Kidney epithelial cell (primary cell): ENCODE measurements at regions not wholly inside any gene's neighbourhood (a gene's known extent, or its start where the extent isn't known, plus 50 kb on each side); places are given as distances from the start of the nearest gene placed in this dataset.
A peak's percentile ranks its signal among the peaks of the same experiment; 100 is the strongest.

Experiments
- DNase-seq: peaks from one replicate; pipeline ENCODE4 v3.0.0-alpha.2; 2010; ENCODE audit warnings: low read depth
- H3K27me3 ChIP-seq: 2 replicates; pipeline ENCODE4 v1.6.0; 2011; ENCODE audit warnings: low read length; ENCODE audit not compliant: control insufficient read depth, insufficient read depth
- H3K36me3 ChIP-seq: 2 replicates; pipeline ENCODE4 v1.5.1; 2011; ENCODE audit warnings: low read length; ENCODE audit not compliant: control insufficient read depth, insufficient read depth
- H3K4me3 ChIP-seq: 2 replicates; pipeline ENCODE4 v1.5.1; 2011; ENCODE audit warnings: low read depth, mild to moderate bottlenecking, control low read depth, low read length
- TF ChIP-seq, protein P1 (sequence below): IDR thresholded peaks from 2 replicates; pipeline ENCODE4 v1.5.1; 2011; ENCODE audit warnings: mild to moderate bottlenecking, moderate library complexity, low read length, control low read depth, inconsistent platforms; ENCODE audit not compliant: insufficient read depth, poor library complexity, severe bottlenecking

- Histone ChIP-seq H3K36me3 (no peaks in the 10 kb centered on the region), H3K4me3 (no peak overlapping the region), H3K27me3 (no peaks in the 10 kb centered on the region)
- DNase-seq: no peak
- TF ChIP-seq, protein P1, sequence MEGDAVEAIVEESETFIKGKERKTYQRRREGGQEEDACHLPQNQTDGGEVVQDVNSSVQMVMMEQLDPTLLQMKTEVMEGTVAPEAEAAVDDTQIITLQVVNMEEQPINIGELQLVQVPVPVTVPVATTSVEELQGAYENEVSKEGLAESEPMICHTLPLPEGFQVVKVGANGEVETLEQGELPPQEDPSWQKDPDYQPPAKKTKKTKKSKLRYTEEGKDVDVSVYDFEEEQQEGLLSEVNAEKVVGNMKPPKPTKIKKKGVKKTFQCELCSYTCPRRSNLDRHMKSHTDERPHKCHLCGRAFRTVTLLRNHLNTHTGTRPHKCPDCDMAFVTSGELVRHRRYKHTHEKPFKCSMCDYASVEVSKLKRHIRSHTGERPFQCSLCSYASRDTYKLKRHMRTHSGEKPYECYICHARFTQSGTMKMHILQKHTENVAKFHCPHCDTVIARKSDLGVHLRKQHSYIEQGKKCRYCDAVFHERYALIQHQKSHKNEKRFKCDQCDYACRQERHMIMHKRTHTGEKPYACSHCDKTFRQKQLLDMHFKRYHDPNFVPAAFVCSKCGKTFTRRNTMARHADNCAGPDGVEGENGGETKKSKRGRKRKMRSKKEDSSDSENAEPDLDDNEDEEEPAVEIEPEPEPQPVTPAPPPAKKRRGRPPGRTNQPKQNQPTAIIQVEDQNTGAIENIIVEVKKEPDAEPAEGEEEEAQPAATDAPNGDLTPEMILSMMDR: no peak
Observed at GRCh38 chr1:187921426-187921825, 1092.7 kb downstream of the PLA2G4A start.

- no peak overlapping the region for H3K4me3 ChIP-seq
- DNase-seq: no peak
- H3K36me3 ChIP-seq: no peaks in the 10 kb centered on the region
- TF ChIP-seq, protein P1: no peak
- H3K27me3 ChIP-seq: no peaks in the 10 kb centered on the region
Observed at GRCh38 chr1:187922255-187922654, 1093.5 kb downstream of the PLA2G4A start.

DNA sequence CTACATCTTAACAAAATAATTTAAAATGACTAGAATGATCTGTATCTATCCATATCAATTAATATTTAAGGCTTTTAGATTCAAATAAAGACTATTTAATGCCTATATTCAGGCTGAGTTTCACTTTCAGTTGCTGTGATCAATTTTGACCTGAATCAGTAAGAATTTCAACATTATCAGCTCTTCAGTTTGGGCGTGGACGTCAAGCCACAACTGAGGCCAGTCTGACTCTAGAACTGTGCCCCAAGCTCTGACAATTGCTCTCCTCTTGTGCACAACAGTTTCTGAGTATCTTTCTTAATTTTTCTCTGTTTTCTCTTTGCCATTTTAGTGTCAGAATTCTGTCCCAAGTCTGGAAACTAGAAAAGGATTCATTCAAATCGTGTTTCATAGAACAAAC is 1095.5 kb downstream of the PLA2G4A start:
- H3K4me3 ChIP-seq: no peak overlapping the region
- TF ChIP-seq, protein P1: no peak
- no peaks in the 10 kb centered on the region for H3K27me3 ChIP-seq
- no peaks in the 10 kb centered on the region for H3K36me3 ChIP-seq
- DNase-seq: no peak

GRCh38 chr1:187928288-187928687 is 1099.5 kb downstream of the PLA2G4A start:
- H3K36me3 ChIP-seq: no peaks in the 10 kb centered on the region
- TF ChIP-seq, protein P1: peak; percentile 58
- no peak for DNase-seq
- H3K27me3 ChIP-seq: no peaks in the 10 kb centered on the region
- no peak overlapping the region for H3K4me3 ChIP-seq

DNA sequence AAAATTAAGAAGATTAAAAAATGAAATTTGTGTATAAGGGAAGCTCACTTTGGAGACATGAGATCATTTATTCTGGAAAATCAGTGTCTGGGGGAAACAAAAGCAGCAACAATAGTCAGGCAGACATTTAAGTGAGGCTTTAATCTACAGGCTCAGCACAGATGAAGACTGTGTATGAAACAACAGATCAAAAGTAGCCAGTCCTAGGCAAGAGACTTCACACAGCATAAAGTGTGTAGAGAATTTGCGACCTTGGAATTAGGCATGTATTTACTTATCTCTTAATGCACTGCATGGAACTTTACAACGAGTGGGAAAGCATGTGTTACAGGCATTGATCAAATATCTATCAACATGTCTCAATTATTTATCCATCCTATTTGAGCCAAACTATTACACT is 1099.9 kb downstream of the PLA2G4A start:
- no peaks in the 10 kb centered on the region for H3K36me3 ChIP-seq
- TF ChIP-seq, protein P1: no peak
- H3K27me3 ChIP-seq: no peaks in the 10 kb centered on the region
- no peak overlapping the region for H3K4me3 ChIP-seq
- no peak for DNase-seq

DNA sequence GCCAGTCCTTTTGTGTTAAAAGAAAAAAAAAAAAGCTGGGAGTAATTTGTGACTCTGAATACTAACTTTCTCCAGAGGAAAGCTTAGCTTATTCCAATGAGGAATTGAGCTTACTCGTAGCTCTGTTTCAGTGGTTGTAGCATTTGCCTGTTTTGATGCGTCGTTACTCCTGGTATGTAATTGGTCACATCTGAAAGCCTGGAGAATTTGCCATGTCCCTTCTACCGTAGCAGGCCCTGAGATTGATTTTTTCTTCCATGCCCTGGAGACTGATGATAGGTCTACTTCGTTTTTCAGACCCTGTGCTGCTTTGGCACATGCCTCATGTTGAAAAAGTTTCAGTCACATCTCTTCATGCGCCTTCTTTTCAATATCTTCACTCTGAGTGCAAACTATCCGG is 1103.0 kb downstream of the PLA2G4A start:
- no peak for DNase-seq
- Histone ChIP-seq H3K4me3 (no peak overlapping the region), H3K36me3 (no peaks in the 10 kb centered on the region), H3K27me3 (no peaks in the 10 kb centered on the region)
- TF ChIP-seq, protein P1: no peak
